ENCODE measurements at regions not wholly inside any gene's neighbourhood (a gene's known extent, or its start where the extent isn't known, plus 50 kb on each side); places are given as distances from the start of the nearest gene placed in this dataset.
A peak's percentile ranks its signal among the peaks of the same experiment; 100 is the strongest.
"Not testable (repeated sequence)": the region's sequence is repeated elsewhere in the genome, so short reads cannot be mapped to it uniquely, and the experiment has no call there.

GRCh38 chr6:170096803-170097504, 193.9 kb downstream of the DLL1 start:
- no peak for DNase-seq (ENCODE audit: low spot score)

GRCh38 chr6:170096191-170096802, 194.6 kb downstream of the DLL1 start:
- DNase-seq (ENCODE audit: low spot score), result no peak

GRCh38 chr6:170095273-170095981, 195.5 kb downstream of the DLL1 start:
- no peak for DNase-seq (ENCODE audit: low spot score)

GRCh38 chr6:170094686-170095272, 196.1 kb downstream of the DLL1 start:
- DNase-seq (ENCODE audit: low spot score), result no peak

- DNase-seq (ENCODE audit: low spot score), result no peak
These were observed 197.0 kb downstream of the DLL1 start for GRCh38 chr6:170093658-170094596.

GRCh38 chr6:170093276-170093657, 197.6 kb downstream of the DLL1 start:
- no peak for DNase-seq (ENCODE audit: low spot score)

GRCh38 chr6:170092826-170093225, 198.1 kb downstream of the DLL1 start:
- DNase-seq (ENCODE audit: low spot score), result no peak

GRCh38 chr6:170091639-170092579, 199.0 kb downstream of the DLL1 start:
- no peak for DNase-seq (ENCODE audit: low spot score)

- no peak for DNase-seq (ENCODE audit: low spot score)
These were observed 199.8 kb downstream of the DLL1 start for GRCh38 chr6:170091000-170091638.

GRCh38 chr6:170090561-170090960, 200.3 kb downstream of the DLL1 start:
- no peak for DNase-seq (ENCODE audit: low spot score)

- no peak for DNase-seq (ENCODE audit: low spot score)
These were observed 200.9 kb downstream of the DLL1 start for GRCh38 chr6:170089963-170090362.

GRCh38 chr6:170088582-170088955, 202.3 kb downstream of the DLL1 start:
- DNase-seq (ENCODE audit: low spot score), result no peak

GRCh38 chr6:170087941-170088581, 202.8 kb downstream of the DLL1 start:
- peak; percentile 37 for DNase-seq (ENCODE audit: low spot score)

- DNase-seq (ENCODE audit: low spot score), result not testable (repeated sequence)
These were observed 203.5 kb downstream of the DLL1 start for GRCh38 chr6:170087421-170087780.

GRCh38 chr6:170086639-170087420, 204.0 kb downstream of the DLL1 start:
- no peak for DNase-seq (ENCODE audit: low spot score)

- DNase-seq (ENCODE audit: low spot score), result no peak
These were observed 205.1 kb downstream of the DLL1 start for GRCh38 chr6:170085475-170086401.

- no peak for DNase-seq (ENCODE audit: low spot score)
These were observed 206.6 kb downstream of the DLL1 start for GRCh38 chr6:170084166-170084730.

Data from CD4-positive, alpha-beta T cell treated with Interleukin-15 for 4 hours (primary cell).